Renal cortical epithelial cell (primary cell): ENCODE measurements at regions not wholly inside any gene's neighbourhood (a gene's known extent, or its start where the extent isn't known, plus 50 kb on each side); places are given as distances from the start of the nearest gene placed in this dataset.
"Not testable (repeated sequence)": the region's sequence is repeated elsewhere in the genome, so short reads cannot be mapped to it uniquely, and the experiment has no call there.

Source experiments
- DNase-seq: peaks from one replicate; pipeline ENCODE4 v3.0.0-alpha.2; 2011; ENCODE audit warnings: low read depth

DNA sequence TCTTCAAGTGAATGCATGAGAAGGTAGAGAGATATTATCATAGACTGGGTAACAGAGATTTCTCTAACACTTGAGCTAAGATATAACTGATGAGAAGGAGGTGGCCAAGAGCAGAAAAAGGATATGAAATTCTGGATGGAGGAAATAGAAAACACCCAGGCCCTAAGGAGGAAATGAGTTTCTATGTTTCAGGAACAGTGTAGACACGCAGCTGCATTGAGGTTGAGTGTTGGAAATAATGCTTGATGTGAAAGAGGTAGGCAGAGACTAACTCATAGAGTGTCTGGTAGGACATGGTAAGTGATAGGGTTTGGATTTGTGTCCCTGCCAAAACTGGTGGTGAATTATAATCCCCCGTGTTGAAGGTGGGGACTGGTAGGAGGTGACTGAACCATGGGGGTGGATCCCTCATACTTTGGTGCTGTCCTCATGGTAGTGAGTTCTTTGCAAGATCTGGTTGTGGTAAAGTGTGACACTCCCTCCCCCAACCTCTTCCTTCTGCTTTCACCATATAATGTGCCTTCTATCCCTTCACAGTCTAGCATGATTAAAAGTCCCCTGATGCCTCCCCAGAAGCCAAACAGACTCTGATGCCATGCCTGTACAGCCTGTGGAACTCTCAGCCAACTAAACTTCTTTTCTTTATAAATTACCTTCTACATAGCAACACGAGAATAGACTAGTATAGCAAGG, 787.3 kb downstream of the EDEM1 start:
- no peak for DNase-seq

DNA sequence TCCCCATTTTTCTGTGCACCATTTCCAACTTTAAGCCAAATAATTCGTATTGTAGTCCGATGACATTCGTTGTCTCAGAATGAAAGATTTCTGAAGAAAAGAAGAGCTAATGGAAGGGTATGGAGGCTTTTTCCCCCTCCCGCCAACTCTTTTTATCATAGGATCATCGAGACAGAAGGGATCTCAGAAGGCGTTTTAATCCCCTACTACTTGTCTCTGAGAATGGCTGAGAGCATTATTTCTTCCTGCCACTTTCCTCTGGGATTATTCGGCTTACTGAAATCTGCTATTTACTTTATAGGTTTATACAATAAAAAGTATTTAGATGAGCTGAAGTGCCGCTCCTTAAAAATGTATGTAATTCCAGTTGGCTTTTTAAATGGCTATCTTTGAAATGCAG, 789.8 kb downstream of the EDEM1 start:
- no peak for DNase-seq

DNA sequence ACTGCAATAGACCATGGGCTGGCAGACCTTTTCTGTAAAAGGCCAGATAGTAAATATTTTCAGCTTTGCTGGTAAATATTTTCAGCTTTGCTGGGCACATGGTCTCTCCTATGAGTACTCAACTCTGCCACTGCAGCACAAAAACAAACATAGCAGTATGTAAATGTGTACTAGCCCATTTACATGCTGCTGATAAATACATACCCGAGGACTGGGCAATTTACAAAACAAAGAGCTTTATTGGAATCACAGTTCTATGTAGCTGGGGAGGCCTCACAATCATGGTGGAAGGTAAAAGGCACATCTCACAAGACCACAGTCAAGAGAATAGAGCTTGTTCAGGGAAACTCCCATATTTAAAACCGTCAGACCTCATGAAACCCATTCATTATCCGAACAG, 793.0 kb downstream of the EDEM1 start:
- no peak for DNase-seq

DNA sequence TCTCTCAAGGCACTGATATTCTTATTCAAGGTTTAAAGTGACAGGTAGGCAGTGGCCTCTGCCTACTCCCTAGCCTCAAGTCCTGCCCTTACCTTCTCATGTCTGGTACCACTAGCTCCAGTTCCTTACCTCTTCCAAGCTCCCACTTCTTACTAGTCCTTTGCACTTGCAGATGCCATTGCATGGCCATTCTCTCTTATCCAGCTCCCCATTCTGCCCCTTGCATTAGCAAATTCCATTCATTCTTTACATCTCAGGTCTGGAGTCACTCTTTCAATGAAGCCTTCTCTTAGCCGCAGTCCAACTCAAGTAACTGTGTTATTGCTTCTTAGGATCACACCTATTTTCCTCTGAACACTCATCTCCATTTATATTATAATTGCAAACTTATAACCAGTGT, 807.1 kb downstream of the EDEM1 start:
- no peak for DNase-seq

DNA sequence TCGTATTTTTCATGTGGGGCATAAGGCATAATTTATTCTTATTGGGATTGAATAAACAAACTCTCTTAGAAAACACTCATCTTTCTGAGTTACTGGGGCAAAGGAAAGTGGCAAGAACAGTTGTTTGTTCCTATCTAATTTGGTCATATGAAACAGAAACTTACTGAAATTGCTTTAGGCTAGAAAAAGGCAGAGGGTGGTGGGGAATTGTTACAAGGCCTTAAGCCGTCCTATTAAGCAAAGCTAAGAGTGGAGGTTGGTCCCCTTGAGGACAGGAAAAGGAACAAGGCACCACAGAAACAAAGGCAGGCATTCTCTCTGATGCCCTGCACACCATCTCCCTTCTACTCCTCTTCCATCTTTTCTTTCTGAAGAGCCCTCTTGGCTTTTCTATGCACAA, 830.9 kb downstream of the EDEM1 start:
- DNase-seq = no peak

DNA sequence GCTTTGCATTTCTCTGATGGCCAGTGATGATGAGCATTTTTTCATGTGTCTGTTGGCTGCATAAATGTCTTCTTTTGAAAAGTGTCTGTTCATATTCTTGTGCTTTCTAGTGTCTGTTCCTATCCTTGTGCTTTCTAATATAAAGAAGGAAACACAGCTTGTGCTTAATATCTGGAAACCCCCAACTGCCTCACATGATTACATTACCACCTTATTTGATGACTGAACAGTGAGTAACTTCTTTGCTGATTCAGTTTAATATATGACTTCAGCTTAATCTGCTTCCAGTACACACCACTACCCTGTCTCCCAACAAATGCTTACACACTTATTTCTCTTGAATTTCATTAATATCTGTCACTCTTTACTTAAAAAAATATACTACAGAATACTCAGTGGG, 835.1 kb downstream of the EDEM1 start:
- DNase-seq = peak; percentile 45

DNA sequence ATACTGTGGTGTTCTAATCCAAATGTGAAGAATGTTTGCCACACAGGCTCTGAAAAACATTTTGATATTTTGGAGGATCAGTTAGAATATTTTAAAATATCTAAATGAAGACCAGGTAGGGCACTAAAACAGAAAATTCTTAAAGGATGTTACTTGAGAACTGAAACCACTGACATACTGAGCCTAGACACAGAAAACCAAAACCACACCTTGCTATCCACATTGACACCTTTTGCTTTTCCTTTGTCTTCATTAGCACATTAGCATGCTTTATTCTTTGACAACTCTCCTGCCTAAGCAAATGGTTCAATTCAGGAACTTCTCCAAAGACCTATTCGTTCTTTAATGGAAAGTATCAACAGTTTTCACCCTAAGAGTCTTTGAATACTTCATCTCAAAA, 835.9 kb upstream of the GRM7 start:
- no peak for DNase-seq

DNA sequence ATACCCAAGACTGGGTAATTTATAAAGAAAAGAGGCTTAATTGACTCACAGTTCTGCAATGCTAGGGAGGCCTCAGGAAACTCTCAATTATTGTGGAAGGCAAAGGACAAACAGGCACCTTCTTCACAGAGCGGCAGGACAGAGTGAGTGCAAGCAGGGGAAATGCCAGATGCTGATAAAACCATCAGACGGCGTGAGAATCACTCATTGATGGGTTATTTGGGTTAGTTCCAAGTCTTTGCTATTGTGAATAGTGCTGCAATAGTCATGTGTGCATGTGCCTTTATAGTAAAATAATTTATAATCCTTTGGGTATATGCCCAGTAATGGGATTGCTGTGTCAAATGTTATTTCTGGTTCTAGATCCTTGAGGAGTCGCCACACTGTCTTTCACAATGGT, 830.3 kb upstream of the GRM7 start:
- not testable (repeated sequence) for DNase-seq

DNA sequence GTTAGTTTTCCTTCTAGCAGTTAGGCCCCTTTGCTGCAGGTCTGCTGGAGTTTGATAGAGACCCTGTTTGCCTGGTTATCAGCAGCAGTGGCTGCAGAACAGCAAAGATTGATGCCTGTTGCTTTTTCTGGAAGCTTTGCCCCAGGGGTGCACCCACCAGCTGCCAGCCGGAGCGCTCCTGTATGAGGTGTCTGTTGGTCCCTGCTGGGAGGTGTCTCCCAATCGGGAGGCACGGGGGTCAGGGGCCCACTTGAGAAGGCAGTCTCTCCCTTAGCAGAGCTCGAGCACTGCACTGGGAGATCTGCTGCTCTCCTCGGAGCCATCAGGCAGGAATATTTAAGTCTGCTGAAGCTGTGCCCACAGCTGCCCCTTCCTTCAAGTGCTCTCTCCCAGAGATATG, 825.3 kb upstream of the GRM7 start:
- no peak for DNase-seq

DNA sequence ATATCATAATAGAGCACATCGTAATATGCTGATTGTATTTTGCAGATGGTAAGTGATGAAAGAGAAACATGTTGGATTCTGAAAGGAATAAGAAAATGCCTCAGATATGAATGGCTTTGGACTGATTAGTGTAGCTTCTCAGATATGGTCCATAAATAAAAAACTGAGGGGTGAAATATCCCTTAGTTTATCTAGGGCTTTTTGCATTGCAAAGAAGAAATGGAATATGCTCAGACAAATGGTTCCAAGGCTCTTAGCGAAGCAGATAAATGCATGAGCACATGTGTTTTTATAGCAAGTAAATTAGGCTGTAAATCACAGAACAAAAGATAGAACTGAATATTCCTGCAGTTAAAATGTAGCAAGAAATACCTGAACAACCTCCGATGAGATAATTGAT, 820.9 kb upstream of the GRM7 start:
- no peak for DNase-seq

DNA sequence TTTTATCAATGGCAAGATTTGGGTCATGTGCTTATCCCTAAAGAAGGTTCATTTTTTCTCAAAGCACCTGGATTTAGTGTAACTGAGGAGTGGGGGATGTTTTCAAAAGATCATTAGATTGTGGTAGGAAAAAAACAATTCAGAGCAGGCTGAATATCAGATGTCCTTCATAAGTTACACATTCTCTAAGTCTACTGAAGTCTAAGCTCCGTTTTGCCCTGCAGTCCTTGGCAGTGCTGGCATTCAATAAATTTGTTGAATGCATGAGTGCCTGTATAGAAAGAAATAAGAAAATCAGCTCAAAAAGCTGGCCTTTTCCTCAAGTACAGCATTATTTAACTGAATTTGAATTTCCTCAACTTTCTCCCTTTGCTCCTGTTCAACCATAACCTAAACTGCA, 819.0 kb upstream of the GRM7 start:
- no peak for DNase-seq

DNA sequence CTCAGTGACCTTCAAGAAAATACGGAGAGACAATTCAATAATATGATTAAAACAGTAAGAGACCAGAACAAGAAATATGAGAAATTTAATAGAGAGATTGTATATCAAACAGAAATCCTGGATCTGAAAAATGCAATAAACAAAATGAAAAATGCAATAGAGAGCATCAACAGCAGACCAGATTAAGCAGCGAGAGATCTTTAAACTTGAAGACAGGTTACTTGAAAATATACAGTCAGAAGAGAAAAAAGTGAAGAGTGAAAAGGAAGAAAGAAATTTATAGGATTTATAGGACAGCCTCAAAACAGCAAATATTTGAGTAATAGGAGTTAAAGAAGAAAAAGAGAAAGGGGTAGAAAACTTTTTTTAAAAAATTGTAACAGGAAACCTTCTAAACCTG, 813.9 kb upstream of the GRM7 start:
- DNase-seq = no peak

DNA sequence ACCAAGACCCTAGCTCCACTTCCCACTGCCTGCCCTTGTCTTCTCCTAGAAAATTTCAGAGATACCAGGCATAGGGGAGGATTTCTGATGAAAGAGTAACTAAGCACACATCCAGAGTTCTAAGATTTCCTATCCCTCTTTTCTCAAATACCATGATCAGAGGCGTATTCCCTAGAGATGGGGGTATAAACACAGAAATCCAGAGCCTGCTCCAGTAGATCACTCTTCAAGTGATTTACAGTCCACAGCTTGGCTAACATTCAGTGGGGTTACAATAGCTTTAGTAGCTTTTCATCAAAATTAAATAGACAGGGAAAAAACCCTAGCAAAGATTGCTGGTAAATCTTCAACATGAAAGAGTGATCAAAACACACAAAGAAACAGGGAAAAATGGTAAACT, 800.7 kb upstream of the GRM7 start:
- no peak for DNase-seq

DNA sequence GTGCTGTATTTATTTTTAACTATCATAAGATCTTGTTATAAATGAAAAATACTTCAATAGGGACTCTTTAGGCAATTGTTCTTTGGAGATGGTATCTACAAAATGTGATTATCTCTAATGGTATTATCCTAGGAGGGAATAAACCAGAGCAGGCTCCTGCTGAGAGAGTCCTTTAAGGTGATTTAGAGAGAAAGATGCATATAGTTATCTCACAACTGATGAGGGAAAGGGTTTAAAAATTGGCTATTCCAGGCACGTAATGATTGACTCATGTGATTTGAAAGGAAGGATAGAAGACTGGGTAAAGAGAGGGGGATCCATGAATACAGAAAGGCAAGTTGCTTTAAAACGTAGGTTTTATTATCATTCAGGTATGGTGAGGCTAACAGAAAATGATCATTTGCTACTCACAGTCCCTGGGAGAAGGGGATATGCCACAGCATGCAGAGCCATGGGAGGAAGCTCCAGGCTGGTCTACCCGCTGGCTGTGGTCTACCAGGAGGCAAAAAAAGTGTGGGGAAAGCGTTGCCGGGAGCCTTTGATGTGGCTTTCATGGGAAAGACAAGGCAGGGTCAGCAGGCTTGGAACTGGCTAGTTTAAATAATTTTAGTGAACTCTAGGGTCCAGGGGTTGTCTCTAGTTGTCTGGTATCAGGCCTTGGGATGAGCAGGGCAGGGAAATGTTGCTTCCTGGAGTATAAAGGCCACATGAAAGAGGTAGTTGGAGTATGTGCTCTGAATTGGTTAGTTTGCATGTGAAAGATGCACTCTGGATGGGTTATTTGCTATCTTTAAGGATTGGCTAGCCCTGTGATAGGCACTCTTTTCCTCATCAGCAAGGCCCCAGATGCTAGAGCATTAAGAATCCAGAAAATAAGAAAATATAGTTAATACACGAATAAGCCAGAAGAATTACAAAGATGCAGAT, 798.4 kb upstream of the GRM7 start:
- no peak for DNase-seq

DNA sequence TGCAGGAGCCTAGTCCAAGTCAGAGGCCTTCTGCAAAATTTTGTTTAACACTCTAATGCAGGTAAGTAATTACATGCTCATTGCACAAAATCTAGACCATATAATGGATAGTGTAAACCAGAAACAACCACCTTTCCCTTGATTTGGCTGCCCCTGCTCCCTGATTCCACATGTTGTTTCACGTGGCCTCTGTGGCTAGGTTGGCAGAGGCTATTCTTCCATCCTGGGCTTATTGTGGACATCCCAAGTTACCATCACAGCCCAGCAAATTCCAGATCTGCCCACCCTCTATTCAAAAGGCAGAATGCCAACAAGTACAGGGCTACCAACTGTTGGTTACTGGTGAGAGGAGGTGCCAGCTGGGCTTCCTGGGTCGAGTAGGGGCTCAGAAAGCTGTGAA, 794.5 kb upstream of the GRM7 start:
- no peak for DNase-seq

DNA sequence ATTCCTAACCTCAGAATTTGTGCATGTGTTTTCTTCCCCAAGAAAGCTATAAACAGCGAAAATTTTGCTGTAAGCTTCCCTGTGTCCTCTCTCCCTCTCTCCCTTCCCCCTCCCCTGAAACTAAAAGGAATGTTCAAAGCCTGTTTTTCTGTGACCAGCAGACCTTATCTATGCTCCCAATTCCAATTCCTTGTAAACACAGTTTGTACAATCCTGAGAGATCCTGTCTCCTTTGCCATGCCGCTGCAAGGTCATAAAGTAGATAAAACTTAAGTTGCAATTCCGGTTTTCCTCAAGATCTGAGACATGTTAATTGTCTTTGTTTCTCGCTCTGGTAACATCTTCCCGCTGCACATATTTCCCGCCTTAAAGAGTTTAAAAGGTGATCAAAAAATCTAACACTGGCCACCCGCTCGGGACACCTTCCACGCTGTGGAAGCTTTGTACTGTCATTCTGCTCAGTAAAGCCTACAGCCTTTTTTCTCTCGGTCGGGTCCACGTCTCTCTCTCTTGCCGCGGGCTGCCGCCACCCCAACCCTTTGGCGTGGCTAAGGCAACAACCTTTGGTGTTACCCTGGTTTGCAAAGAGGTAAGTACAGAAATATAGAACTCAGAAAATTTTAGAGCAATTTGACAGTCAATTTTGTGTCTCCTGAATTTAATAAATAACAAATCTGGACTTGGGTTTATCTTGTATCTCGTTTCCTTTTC, 793.9 kb upstream of the GRM7 start:
- DNase-seq = peak; percentile 11

DNA sequence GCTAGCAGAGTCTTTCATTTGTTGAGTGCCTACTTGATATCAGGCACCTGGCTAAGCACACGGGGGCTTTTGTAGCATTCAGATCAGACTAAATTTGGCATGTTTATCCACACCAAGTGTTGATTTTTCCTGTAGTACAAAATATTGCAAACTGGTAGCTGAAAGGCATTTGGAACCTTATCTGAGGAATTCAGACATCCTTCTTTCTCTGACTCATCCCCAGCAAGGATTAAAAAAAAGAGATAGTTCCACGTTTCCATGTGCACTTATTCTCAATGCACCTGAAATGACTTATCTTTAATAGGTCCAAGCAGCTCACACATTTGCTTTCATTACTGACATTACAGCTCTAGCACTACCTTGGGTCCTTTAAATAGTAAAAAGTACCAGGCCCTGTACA, 786.0 kb upstream of the GRM7 start:
- no peak for DNase-seq

DNA sequence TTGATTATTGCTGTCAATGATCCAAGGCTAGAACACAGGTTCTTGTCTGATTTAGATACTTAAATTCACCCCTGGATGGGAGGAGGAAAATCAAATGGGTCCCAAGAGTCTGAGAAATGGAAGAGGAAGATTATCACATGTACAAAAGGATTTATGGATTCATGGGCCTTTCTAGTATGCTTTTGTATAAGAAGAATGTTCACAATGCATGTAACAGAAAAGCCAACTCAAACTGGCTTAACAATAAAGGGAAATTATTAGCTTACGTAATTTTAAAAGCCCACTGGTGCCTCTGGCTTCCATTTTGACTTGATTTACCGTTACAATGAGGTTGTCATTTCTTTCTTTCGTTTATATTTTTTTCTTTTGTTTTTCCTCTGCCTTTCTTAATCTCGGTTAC, 782.5 kb upstream of the GRM7 start:
- no peak for DNase-seq

DNA sequence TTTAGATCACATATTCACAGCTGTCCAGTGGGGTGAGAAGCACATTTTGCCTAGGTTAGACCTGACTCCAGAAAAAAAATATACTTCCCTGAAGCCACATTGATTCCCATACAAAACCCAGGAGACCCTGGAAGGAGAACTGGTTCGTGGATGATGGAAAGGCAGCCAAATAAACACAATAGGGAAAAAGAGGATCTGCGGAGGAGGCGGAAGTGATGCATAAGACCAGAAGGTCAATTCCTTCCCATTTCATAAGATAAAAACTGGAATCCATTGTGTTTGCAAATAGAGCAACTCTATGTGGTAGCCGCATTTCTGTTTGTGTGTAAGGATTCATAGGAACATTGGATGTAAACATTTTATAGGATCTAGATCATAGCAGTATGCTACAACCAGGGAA, 781.9 kb upstream of the GRM7 start:
- no peak for DNase-seq

DNA sequence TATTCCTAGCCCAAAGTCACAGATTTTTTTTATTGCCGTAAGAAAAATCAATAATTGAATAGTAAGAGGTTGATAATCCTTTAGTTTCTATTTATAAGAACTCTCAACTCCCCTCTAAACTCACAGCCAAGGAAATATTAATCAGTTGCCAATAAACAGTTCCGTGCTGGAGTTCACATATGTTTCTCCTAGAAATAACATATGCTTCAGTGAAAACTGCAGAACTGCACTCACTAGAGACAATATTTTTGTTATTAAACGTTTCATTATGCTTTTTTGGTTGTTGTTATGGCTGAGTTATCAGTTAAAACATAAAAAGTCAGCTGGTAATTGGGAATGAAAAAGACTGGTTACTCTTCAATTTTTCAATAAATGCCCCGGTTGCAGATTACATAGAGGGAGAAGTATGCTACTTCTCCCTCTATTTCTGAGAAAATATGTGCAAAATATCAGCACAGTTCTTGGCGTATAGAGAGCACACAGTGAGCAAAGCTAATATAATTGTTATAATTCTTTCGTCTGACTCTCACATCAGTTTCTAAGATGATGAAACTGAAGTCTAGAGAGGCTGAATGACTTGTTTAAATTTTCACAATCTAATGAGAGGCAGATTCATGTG, 781.2 kb upstream of the GRM7 start:
- DNase-seq = no peak

DNA sequence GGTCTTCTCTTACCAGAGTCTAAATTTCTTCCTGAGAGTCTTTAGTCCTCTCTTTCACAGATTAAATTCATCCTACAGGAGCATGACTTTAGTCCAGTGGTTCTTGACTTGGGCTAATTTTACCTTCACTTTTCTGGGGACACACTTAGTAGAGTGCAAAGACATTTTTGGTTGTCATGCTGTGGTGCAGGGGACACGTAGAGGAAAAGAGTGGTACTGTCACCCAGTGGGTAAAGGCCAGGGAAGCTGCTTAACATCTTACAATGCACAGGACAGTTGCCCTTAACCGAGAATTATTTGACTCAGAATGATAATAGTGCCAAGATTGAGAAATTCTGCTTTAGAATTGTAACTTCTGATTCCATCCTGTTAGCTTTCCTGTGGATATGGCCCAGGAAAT, 772.5 kb upstream of the GRM7 start:
- no peak for DNase-seq

DNA sequence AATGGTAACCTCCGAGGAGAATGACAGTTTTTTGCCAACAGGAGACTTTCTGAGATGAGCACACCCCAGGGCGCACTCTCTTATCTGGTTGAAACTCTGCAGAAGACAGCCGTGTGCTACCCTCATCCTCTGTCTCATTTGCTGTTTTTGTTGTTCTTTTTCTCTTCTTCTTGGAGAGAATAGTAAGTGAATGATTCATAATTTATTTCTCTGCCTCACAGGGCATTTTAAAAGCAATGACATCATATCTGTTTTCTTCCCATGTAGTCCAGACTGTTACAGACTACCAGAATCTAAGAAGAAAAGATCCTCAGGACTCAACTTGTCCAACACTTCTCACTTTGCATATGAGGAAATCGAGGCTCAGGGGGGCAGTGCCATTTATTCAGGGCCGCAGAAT, 771.1 kb upstream of the GRM7 start:
- DNase-seq = no peak
